ENCODE measurements at regions not wholly inside any gene's neighbourhood (a gene's known extent, or its start where the extent isn't known, plus 50 kb on each side); places are given as distances from the start of the nearest gene placed in this dataset.
A peak's percentile ranks its signal among the peaks of the same experiment; 100 is the strongest.

DNA sequence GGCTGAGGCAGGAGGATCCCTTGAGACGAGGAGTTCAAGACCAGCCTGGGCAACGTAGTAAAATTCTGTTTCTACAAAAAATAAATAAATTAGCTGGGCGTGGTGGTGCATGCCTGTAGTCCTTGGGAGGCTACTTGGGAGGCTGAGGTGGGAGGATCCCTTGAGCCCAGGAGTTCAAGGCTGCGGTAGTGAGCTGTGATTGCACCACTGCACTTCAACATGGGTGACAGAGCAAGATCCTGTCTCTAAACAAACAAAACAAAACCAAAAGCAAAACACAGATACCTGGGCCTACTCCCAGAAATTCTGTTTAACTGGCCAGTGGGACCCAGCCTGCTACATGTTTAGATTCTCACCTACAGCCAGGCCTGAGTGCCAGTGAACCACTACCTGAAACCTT lies 74.6 kb upstream of the MEDAG start:
- H3K4me1 ChIP-seq (ENCODE audit: control insufficient read depth, insufficient read depth, low read length) = peaks cover 15% of the 10 kb centered on the region
- no peak for DNase-seq
- no peaks in the 10 kb centered on the region for H4K20me1 ChIP-seq (ENCODE audit: insufficient read depth, low read length)
- peak overlapping the region; percentile 25; the same call in 1 of the 3 replicates for H2BK15ac ChIP-seq (ENCODE audit: low read depth, low read length)
- TF ChIP-seq, protein P1, sequence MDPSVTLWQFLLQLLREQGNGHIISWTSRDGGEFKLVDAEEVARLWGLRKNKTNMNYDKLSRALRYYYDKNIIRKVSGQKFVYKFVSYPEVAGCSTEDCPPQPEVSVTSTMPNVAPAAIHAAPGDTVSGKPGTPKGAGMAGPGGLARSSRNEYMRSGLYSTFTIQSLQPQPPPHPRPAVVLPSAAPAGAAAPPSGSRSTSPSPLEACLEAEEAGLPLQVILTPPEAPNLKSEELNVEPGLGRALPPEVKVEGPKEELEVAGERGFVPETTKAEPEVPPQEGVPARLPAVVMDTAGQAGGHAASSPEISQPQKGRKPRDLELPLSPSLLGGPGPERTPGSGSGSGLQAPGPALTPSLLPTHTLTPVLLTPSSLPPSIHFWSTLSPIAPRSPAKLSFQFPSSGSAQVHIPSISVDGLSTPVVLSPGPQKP (IDR thresholded peaks at IDR 0.05; ENCODE audit: borderline replicate concordance, low read depth, low read length) = no peak
- no peak for TF ChIP-seq CHD1 (IDR thresholded peaks at IDR 0.05; ENCODE audit: low read depth, low read length)
- no peak overlapping the region for H4K5ac ChIP-seq (ENCODE audit: low read depth, low read length)
- WGBS, 2 experiments (ENCODE audit: extremely low coverage in 2 of 2, insufficient read length in 1 of 2) = 100% methylated on average over 1 of the region's 4 CpGs; no CpG with 5 or more reads in 1 of the 2 experiments
- no peaks in the 10 kb centered on the region for H3K36me3 ChIP-seq (ENCODE audit: control insufficient read depth, insufficient read depth, low read length)
- 0 out of 2 replicates have a peak overlapping the region, but pooled peaks have one; percentile 17 for H3K4ac ChIP-seq (ENCODE audit: low read depth, low read length)
- no peaks in the 10 kb centered on the region for H3K27me3 ChIP-seq (ENCODE audit: control insufficient read depth, insufficient read depth, low read length)
- ChIA-PET CTCF (interaction anchor here (0.6 kb wide), 1 partner anchor 62 kb away, joined by 3 read pairs; no protein-coding TSS in a partner anchor), POLR2A (ENCODE audit: unreplicated experiment) (no interaction called here)
- no peaks in the 10 kb centered on the region for H3K79me1 ChIP-seq (ENCODE audit: low read depth in 1 of 2, low read length in 2 of 2)
- no peak overlapping the region for H3K4me2 ChIP-seq (ENCODE audit: low read depth, low read length)
- in situ Hi-C loops (cut with MboI; ENCODE audit: low sequenced_read_pairs) = no loop called here
- no peak overlapping the region for H2BK5ac ChIP-seq (ENCODE audit: low read depth, low read length, poor library complexity, severe bottlenecking)
- peak overlapping the region; percentile 42; the same call in 1 of the 2 replicates for H2BK20ac ChIP-seq (ENCODE audit: low read depth, low read length)
- BruUV-seq (replicated peaks) = no TSS peak
- ATAC-seq (ENCODE audit: low read depth) = no peak
- H2AK9ac ChIP-seq (replicated peaks; ENCODE audit: low read depth, low read length, poor library complexity) = peak overlapping the region; percentile 28
- H3K9me3 ChIP-seq (ENCODE audit: control insufficient read depth, insufficient read depth, low read length) = no peaks in the 10 kb centered on the region
- no peak overlapping the region for H3K9ac ChIP-seq (ENCODE audit: low read depth, low read length)
- H3K4me3 ChIP-seq (ENCODE audit: insufficient read depth, low read depth, low read length) = no peak overlapping the region
- H4K8ac ChIP-seq (ENCODE audit: low read depth in 2 of 2, low read length in 2 of 2) = no peak overlapping the region
- no peak overlapping the region for H3K14ac ChIP-seq (replicated peaks; ENCODE audit: low read depth, low read length)
- no peak overlapping the region for H3K56ac ChIP-seq (ENCODE audit: extremely low read depth, insufficient read depth, low read length)
- H3K27ac ChIP-seq (ENCODE audit: insufficient read depth, low read length) = no peak overlapping the region
- H3K18ac ChIP-seq (ENCODE audit: low read depth, low read length) = no peak overlapping the region
- dilution Hi-C loops (cut with HindIII; ENCODE audit: low sequenced_read_pairs, unreplicated experiment) = no loop called here
- intact Hi-C loops (cut with micrococcal nuclease) = no loop called here
- 0 out of 2 replicates have a peak overlapping the region, but pooled peaks have one; percentile 65 for H2AK5ac ChIP-seq (ENCODE audit: low read depth, low read length)
- H2AFZ ChIP-seq (replicated peaks; ENCODE audit: low read length, poor library complexity) = no peak overlapping the region
- no peak overlapping the region for H2BK120ac ChIP-seq (ENCODE audit: low read depth, low read length)
- H3K23ac ChIP-seq (ENCODE audit: low read depth, low read length) = no peak overlapping the region
- no peak overlapping the region for H4K91ac ChIP-seq (ENCODE audit: insufficient read depth, low read depth, low read length)
- peaks cover 12% of the 10 kb centered on the region for H3K9me1 ChIP-seq (ENCODE audit: insufficient read depth, low read length)
